ENCODE measurements at regions not wholly inside any gene's neighbourhood (a gene's known extent, or its start where the extent isn't known, plus 50 kb on each side); places are given as distances from the start of the nearest gene placed in this dataset.

DNA sequence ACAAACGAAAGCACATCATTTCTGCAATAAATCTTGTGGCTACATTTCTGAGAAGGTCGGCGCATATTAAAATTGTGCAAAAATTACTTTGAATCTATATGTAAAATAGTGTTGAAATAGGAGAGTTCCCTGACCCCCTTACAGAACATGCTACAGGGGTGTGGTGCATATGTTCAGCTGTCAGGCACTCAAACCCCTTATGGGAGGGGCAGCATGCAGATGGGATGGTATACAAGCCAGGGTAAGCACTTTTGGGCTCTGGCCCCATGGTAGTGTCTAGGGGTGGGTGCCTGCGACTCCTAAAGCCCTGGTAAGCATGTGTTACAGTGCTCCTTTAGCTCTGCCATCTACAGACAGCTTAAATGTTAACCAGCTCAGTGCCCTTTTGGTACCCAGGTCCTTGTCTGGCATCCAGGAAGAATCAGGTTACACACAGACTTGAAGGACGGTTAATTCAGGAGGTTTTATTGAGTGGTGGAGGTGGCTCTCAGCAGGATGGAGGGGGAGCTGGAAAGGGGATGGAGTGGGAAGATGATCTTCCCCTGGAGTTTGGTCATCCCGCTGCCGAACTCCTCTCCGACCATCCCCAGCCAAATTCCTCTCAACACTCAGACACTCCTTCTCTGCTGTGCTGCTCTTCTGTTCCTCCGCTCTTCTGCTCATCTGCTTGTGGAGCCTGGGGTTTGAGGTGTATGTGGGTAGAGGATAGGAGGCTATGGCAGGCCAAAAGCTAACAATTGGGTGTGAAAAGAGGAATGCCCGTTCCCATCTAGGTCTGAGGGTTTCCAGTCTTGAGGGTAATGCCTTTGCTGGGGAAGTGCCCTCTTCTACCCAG lies 84.6 kb upstream of the RASEF start:
- H3K36me3 ChIP-seq (ENCODE audit: control insufficient read depth in 2 of 2, insufficient read depth in 1 of 2, low read length in 2 of 2), result no peaks in the 10 kb centered on the region
- ChIA-PET CTCF (no interaction called here), POLR2A (interaction anchor here (0.6 kb wide), 1 partner anchor 154 kb away, joined by 3 read pairs; no protein-coding TSS in a partner anchor)
- H3K4me3 ChIP-seq (ENCODE audit: low read depth, low read length), result no peak overlapping the region
- TF ChIP-seq ZNF629 (tag by site-specific recombination; IDR thresholded peaks at IDR 0.05) (no peak), ZNF658 (tag by site-specific recombination; IDR thresholded peaks at IDR 0.05) (no peak), ZNF585B (tag by site-specific recombination; IDR thresholded peaks at IDR 0.05) (no peak), ZNF830 (tag by site-specific recombination; IDR thresholded peaks at IDR 0.05; ENCODE audit: low read depth) (no peak), ZNF416 (tag by site-specific recombination; IDR thresholded peaks at IDR 0.05) (no peak), BCL11A (tag by site-specific recombination; IDR thresholded peaks at IDR 0.05; ENCODE audit: low read depth) (no peak), ZNF341 (tag by site-specific recombination; IDR thresholded peaks at IDR 0.05; ENCODE audit: low read depth) (no peak), ZNF157 (tag by site-specific recombination; IDR thresholded peaks at IDR 0.05) (no peak), MZF1 (tag by site-specific recombination; IDR thresholded peaks at IDR 0.05; ENCODE audit: borderline replicate concordance) (no peak), ZNF701 (tag by site-specific recombination; IDR thresholded peaks at IDR 0.05) (no peak), YY1 (tag by site-specific recombination; IDR thresholded peaks at IDR 0.05) (no peak), ZNF747 (tag by site-specific recombination; IDR thresholded peaks at IDR 0.05) (no peak)
- TF ChIP-seq, protein P1, sequence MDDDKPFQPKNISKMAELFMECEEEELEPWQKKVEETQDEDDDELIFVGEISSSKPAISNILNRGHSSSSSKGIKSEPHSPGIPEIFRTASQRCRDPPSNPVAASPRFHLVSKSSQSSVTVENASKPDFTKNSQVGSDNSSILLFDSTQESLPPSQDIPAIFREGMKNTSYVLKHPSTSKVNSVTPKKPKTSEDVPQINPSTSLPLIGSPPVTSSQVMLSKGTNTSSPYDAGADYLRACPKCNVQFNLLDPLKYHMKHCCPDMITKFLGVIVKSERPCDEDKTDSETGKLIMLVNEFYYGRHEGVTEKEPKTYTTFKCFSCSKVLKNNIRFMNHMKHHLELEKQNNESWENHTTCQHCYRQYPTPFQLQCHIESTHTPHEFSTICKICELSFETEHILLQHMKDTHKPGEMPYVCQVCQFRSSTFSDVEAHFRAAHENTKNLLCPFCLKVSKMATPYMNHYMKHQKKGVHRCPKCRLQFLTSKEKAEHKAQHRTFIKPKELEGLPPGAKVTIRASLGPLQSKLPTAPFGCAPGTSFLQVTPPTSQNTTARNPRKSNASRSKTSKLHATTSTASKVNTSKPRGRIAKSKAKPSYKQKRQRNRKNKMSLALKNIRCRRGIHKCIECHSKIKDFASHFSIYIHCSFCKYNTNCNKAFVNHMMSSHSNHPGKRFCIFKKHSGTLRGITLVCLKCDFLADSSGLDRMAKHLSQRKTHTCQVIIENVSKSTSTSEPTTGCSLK (tag by site-specific recombination; IDR thresholded peaks at IDR 0.05), result no peak
- TF ChIP-seq, protein P2, sequence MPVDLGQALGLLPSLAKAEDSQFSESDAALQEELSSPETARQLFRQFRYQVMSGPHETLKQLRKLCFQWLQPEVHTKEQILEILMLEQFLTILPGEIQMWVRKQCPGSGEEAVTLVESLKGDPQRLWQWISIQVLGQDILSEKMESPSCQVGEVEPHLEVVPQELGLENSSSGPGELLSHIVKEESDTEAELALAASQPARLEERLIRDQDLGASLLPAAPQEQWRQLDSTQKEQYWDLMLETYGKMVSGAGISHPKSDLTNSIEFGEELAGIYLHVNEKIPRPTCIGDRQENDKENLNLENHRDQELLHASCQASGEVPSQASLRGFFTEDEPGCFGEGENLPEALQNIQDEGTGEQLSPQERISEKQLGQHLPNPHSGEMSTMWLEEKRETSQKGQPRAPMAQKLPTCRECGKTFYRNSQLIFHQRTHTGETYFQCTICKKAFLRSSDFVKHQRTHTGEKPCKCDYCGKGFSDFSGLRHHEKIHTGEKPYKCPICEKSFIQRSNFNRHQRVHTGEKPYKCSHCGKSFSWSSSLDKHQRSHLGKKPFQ (tag by site-specific recombination; IDR thresholded peaks at IDR 0.05), result no peak
- H3K9me3 ChIP-seq (ENCODE audit: control insufficient read depth, insufficient read depth, low read depth, low read length), result no peaks in the 10 kb centered on the region
- no peak overlapping the region for H3K27ac ChIP-seq (ENCODE audit: extremely low read depth, low read depth, low read length)
- no peaks in the 10 kb centered on the region for H3K4me1 ChIP-seq (ENCODE audit: control insufficient read depth, insufficient read depth, low read length)

DNA sequence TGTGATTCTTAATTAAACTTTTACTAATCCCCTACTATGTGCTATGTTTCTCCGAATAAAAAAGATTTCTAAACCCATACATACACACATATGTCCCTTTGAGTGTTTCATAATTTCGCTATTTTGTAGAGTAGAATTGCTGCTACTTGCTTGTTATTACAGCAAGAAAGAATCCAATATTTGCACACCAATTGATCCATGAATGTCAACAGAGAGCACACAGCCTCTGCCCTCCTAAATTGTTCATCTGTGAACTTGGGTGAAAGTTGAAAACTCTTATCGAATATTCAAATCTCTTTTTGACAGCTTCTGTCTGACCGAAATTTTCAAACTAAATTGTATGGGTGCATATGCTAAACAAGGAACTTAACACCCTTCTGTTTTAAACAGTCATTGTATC lies 83.4 kb upstream of the RASEF start:
- POLR2A ChIA-PET, result no interaction called here
- Histone ChIP-seq H3K36me3 (ENCODE audit: control insufficient read depth in 2 of 2, insufficient read depth in 1 of 2, low read length in 2 of 2) (no peaks in the 10 kb centered on the region), H3K4me3 (ENCODE audit: low read depth, low read length) (no peak overlapping the region), H3K27ac (ENCODE audit: extremely low read depth, low read depth, low read length) (no peak overlapping the region), H3K4me1 (ENCODE audit: control insufficient read depth, insufficient read depth, low read length) (no peaks in the 10 kb centered on the region), H3K9me3 (ENCODE audit: control insufficient read depth, insufficient read depth, low read depth, low read length) (no peaks in the 10 kb centered on the region)
- CTCF ChIA-PET, result no interaction called here
- TF ChIP-seq, protein P3, sequence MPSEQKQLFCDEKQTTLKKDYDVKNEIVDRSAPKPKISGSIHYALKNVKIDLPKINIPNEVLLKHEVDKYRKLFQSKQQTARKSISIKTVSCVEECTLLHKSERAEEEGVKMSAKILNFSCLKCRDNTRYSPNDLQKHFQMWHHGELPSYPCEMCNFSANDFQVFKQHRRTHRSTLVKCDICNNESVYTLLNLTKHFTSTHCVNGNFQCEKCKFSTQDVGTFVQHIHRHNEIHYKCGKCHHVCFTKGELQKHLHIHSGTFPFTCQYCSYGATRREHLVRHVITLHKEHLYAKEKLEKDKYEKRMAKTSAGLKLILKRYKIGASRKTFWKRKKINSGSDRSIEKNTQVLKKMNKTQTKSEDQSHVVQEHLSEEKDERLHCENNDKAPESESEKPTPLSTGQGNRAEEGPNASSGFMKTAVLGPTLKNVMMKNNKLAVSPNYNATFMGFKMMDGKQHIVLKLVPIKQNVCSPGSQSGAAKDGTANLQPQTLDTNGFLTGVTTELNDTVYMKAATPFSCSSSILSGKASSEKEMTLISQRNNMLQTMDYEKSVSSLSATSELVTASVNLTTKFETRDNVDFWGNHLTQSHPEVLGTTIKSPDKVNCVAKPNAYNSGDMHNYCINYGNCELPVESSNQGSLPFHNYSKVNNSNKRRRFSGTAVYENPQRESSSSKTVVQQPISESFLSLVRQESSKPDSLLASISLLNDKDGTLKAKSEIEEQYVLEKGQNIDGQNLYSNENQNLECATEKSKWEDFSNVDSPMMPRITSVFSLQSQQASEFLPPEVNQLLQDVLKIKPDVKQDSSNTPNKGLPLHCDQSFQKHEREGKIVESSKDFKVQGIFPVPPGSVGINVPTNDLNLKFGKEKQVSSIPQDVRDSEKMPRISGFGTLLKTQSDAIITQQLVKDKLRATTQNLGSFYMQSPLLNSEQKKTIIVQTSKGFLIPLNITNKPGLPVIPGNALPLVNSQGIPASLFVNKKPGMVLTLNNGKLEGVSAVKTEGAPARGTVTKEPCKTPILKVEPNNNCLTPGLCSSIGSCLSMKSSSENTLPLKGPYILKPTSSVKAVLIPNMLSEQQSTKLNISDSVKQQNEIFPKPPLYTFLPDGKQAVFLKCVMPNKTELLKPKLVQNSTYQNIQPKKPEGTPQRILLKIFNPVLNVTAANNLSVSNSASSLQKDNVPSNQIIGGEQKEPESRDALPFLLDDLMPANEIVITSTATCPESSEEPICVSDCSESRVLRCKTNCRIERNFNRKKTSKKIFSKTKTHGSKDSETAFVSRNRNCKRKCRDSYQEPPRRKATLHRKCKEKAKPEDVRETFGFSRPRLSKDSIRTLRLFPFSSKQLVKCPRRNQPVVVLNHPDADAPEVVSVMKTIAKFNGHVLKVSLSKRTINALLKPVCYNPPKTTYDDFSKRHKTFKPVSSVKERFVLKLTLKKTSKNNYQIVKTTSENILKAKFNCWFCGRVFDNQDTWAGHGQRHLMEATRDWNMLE (tag by site-specific recombination; conservative IDR thresholded peaks at IDR 0.05; ENCODE audit: low read depth), result no peak
- TF ChIP-seq ZNF626 (tag by site-specific recombination; IDR thresholded peaks at IDR 0.05) (no peak), ZNF341 (tag by site-specific recombination; IDR thresholded peaks at IDR 0.05; ENCODE audit: low read depth) (no peak), ZNF19 (tag by site-specific recombination; IDR thresholded peaks at IDR 0.05; ENCODE audit: low read depth) (no peak), ZNF335 (tag by site-specific recombination; conservative IDR thresholded peaks at IDR 0.05) (no peak), ZNF654 (tag by site-specific recombination; IDR thresholded peaks at IDR 0.05; ENCODE audit: low read depth) (no peak)

All from HEK293 (cell line).